OCI-LY7 (cell line): ENCODE measurements at regions not wholly inside any gene's neighbourhood (a gene's known extent, or its start where the extent isn't known, plus 50 kb on each side); places are given as distances from the start of the nearest gene placed in this dataset.

Experiments
- BruUV-seq: library from RNA; stranded (reverse); fragments of 400-500 nt; replicated peaks from 2 replicates; lab custom pipeline; 2021; lab: Mats Ljungman, UMichigan
- CTCF ChIA-PET: fragments of 300-600 bp; sonication (Branson Sonifier 250); formaldehyde crosslinking; loops from one replicate; lab custom pipeline; 2022; ENCODE audit warnings: antibody characterized with exemption; ENCODE audit not compliant: unreplicated experiment; lab: Charles Lee
- POLR2A ChIA-PET: fragments of 300-600 bp; sonication (Branson Sonifier 250); formaldehyde crosslinking; loops from one replicate; lab custom pipeline; 2022; ENCODE audit warnings: antibody characterized with exemption; lab: Charles Lee
- DNase-seq: peaks from one replicate; pipeline ENCODE4 v3.0.0-alpha.2; 2015; ENCODE audit warnings: low spot score
- H2AFZ ChIP-seq: fragments of 200-600 bp; sonication (generic), shearing (Covaris generic); 2 replicates; pipeline ENCODE4 v1.6.1; 2014; ENCODE audit warnings: mild to moderate bottlenecking, antibody characterized with exemption, low read length, moderate library complexity
- H3K27ac ChIP-seq: fragments of 200-600 bp; sonication (generic); 2 replicates; pipeline ENCODE4 v1.5.1; 2014; ENCODE audit warnings: mixed run types, low read depth, mild to moderate bottlenecking, moderate library complexity, low read length, inconsistent platforms; ENCODE audit not compliant: poor library complexity, severe bottlenecking
- H3K36me3 ChIP-seq: fragments of 200-600 bp; sonication (generic); 2 replicates; pipeline ENCODE4 v1.6.1; 2014; ENCODE audit warnings: mild to moderate bottlenecking, antibody characterized with exemption, low read length, moderate library complexity, mixed read lengths; ENCODE audit not compliant: insufficient read depth
- H3K4me1 ChIP-seq: fragments of 200-600 bp; sonication (generic); 2 replicates; pipeline ENCODE4 v1.5.1; 2014; ENCODE audit warnings: mild to moderate bottlenecking, low read length; ENCODE audit not compliant: insufficient read depth, poor library complexity, severe bottlenecking
- H3K4me2 ChIP-seq: fragments of 200-600 bp; sonication (generic); 2 replicates; pipeline ENCODE4 v1.6.1; 2014; ENCODE audit warnings: mild to moderate bottlenecking, low read length
- H3K4me3 ChIP-seq: fragments of 200-600 bp; sonication (generic); 2 replicates; pipeline ENCODE4 v1.5.1; 2014; ENCODE audit warnings: mild to moderate bottlenecking, low read depth, low read length; ENCODE audit not compliant: poor library complexity, severe bottlenecking
- H3K79me2 ChIP-seq: fragments of 200-600 bp; sonication (generic); 2 replicates; pipeline ENCODE4 v1.6.1; 2016; ENCODE audit warnings: low read depth, mild to moderate bottlenecking, low read length, moderate library complexity, mixed read lengths; ENCODE audit not compliant: insufficient read depth
- H3K9me2 ChIP-seq: fragments of 200-600 bp; sonication (generic); 2 replicates; pipeline ENCODE4 v1.6.1; 2016; ENCODE audit warnings: mild to moderate bottlenecking, low read length, mixed read lengths; ENCODE audit not compliant: insufficient read depth
- H3K9me3 ChIP-seq: fragments of 200-600 bp; sonication (generic); 2 replicates; pipeline ENCODE4 v1.6.1; 2014; ENCODE audit warnings: mild to moderate bottlenecking, mixed run types, low read length, mixed read lengths
- H4K20me1 ChIP-seq: fragments of 200-600 bp; sonication (generic); 2 replicates; pipeline ENCODE4 v1.6.1; 2014; ENCODE audit warnings: mild to moderate bottlenecking, antibody characterized with exemption, low read length, moderate library complexity, mixed read lengths; ENCODE audit not compliant: insufficient read depth
- EZH2phosphoT487 ChIP-seq: fragments of 200-600 bp; sonication (generic); IDR thresholded peaks from 2 replicates; pipeline ENCODE4 v1.6.1; 2018; ENCODE audit warnings: low read depth, borderline replicate concordance, mild to moderate bottlenecking, mixed run types, antibody characterized with exemption, low read length, moderate library complexity, mixed read lengths
- intact Hi-C: fragments of 100-400 bp; cut with micrococcal nuclease; formaldehyde crosslinking; loops from one replicate; pipeline ENCODE4 v1.10.0; 2022; ENCODE audit not compliant: unreplicated experiment
- TF ChIP-seq, protein P1 (sequence below): fragments of 200-600 bp; sonication (generic); conservative IDR thresholded peaks from 2 replicates; pipeline ENCODE4 v1.5.1; 2014; ENCODE audit warnings: mild to moderate bottlenecking, antibody characterized with exemption, low read length, moderate library complexity, mixed read lengths

DNA sequence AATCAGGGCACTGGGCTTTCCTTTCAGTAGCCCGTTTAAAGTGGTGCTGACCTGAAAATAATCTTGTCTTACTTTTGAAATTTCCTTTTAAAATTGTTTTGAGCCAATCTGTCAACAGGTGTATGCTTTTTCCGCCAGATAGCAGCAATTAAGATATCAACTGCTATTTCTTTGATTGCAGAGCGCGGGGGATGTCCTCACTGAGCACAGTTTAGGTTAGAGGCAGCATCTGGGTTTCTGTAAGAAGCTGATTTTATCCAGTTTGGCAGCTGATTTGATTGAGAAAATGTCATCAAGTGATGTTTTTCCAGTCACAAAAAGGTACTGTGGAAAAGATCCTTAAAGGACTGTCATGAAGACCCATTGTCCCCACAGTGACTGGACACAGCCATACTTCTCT is 371.8 kb downstream of the ADAMTS20 start:
- ChIA-PET POLR2A (interaction anchor here (1.3 kb wide), 1 partner anchor 31 kb away, joined by 3 read pairs; no protein-coding TSS in a partner anchor), CTCF (no interaction called here)
- no peak overlapping the region for H3K4me3 ChIP-seq
- no peaks in the 10 kb centered on the region for H4K20me1 ChIP-seq
- no peaks in the 10 kb centered on the region for H3K36me3 ChIP-seq
- H3K4me2 ChIP-seq: no peak overlapping the region
- no peaks in the 10 kb centered on the region for H3K9me3 ChIP-seq
- no peaks in the 10 kb centered on the region for H3K4me1 ChIP-seq
- TF ChIP-seq, protein P1, sequence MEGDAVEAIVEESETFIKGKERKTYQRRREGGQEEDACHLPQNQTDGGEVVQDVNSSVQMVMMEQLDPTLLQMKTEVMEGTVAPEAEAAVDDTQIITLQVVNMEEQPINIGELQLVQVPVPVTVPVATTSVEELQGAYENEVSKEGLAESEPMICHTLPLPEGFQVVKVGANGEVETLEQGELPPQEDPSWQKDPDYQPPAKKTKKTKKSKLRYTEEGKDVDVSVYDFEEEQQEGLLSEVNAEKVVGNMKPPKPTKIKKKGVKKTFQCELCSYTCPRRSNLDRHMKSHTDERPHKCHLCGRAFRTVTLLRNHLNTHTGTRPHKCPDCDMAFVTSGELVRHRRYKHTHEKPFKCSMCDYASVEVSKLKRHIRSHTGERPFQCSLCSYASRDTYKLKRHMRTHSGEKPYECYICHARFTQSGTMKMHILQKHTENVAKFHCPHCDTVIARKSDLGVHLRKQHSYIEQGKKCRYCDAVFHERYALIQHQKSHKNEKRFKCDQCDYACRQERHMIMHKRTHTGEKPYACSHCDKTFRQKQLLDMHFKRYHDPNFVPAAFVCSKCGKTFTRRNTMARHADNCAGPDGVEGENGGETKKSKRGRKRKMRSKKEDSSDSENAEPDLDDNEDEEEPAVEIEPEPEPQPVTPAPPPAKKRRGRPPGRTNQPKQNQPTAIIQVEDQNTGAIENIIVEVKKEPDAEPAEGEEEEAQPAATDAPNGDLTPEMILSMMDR: no peak
- no peak for TF ChIP-seq EZH2phosphoT487
- BruUV-seq: no TSS peak
- no peaks in the 10 kb centered on the region for H3K79me2 ChIP-seq
- H3K9me2 ChIP-seq: no peaks in the 10 kb centered on the region; the same call in 1 of the 2 replicates
- intact Hi-C loops: no loop called here
- H3K27ac ChIP-seq: no peak overlapping the region
- H2AFZ ChIP-seq: no peak overlapping the region
- DNase-seq: no peak

GRCh38 chr12:43179486-43179885 is 372.5 kb downstream of the ADAMTS20 start:
- intact Hi-C loops: no loop called here
- no peak overlapping the region for H2AFZ ChIP-seq
- H3K9me2 ChIP-seq: no peaks in the 10 kb centered on the region; the same call in 1 of the 2 replicates
- no TSS peak for BruUV-seq
- POLR2A ChIA-PET: interaction anchor here (1.3 kb wide), 1 partner anchor 32 kb away, joined by 3 read pairs; no protein-coding TSS in a partner anchor
- no peak overlapping the region for H3K27ac ChIP-seq
- no peaks in the 10 kb centered on the region for H3K4me1 ChIP-seq
- H3K79me2 ChIP-seq: no peaks in the 10 kb centered on the region
- CTCF ChIA-PET: interaction anchor here (0.6 kb wide), 1 partner anchor 30 kb away, joined by 3 read pairs; no protein-coding TSS in a partner anchor
- no peak overlapping the region for H3K4me2 ChIP-seq
- H3K36me3 ChIP-seq: no peaks in the 10 kb centered on the region
- no peak overlapping the region for H3K4me3 ChIP-seq
- no peaks in the 10 kb centered on the region for H3K9me3 ChIP-seq
- DNase-seq: no peak
- H4K20me1 ChIP-seq: no peaks in the 10 kb centered on the region
- TF ChIP-seq EZH2phosphoT487: no peak
- TF ChIP-seq, protein P1: no peak

DNA sequence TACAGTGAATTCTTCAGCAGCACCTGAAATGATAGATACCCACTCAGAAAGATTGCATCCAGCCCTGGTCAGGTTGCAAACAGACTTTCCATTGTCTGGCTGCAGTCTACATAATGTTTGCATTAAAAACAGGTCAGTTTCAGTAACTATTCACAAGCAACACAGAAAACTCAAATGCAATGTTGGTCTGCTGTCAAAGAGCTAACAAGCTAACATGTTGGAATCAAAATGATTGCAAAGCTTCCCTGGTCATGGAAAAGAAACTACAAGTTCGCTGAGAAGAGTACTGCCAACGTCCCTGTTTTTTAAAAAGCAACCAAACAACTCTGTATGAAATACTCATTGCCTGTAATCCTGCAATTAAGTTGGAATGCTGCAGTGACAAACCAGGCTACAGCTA is 374.7 kb downstream of the ADAMTS20 start:
- POLR2A ChIA-PET: no interaction called here
- TF ChIP-seq, protein P1: no peak
- TF ChIP-seq EZH2phosphoT487: no peak
- H3K79me2 ChIP-seq: no peaks in the 10 kb centered on the region
- no peak overlapping the region for H3K27ac ChIP-seq
- no peaks in the 10 kb centered on the region for H3K9me3 ChIP-seq
- no peaks in the 10 kb centered on the region for H3K36me3 ChIP-seq
- CTCF ChIA-PET: no interaction called here
- no peak for DNase-seq
- no peak overlapping the region for H3K4me3 ChIP-seq
- no peaks in the 10 kb centered on the region for H3K4me1 ChIP-seq
- no peaks in the 10 kb centered on the region for H4K20me1 ChIP-seq
- intact Hi-C loops: no loop called here
- H2AFZ ChIP-seq: no peak overlapping the region
- H3K4me2 ChIP-seq: no peak overlapping the region
- no peaks in the 10 kb centered on the region; the same call in 1 of the 2 replicates for H3K9me2 ChIP-seq
- no TSS peak for BruUV-seq
